HG02798 (cell line): ENCODE measurements at regions not wholly inside any gene's neighbourhood (a gene's known extent, or its start where the extent isn't known, plus 50 kb on each side); places are given as distances from the start of the nearest gene placed in this dataset.

ENCODE experiments used
- ATAC-seq: cut with Tn5 transposase; IDR thresholded peaks from one replicate; pipeline ENCODE4 v1.9.1; 2021; ENCODE audit warnings: mild to moderate bottlenecking; ENCODE audit not compliant: unreplicated experiment, poor library complexity

DNA sequence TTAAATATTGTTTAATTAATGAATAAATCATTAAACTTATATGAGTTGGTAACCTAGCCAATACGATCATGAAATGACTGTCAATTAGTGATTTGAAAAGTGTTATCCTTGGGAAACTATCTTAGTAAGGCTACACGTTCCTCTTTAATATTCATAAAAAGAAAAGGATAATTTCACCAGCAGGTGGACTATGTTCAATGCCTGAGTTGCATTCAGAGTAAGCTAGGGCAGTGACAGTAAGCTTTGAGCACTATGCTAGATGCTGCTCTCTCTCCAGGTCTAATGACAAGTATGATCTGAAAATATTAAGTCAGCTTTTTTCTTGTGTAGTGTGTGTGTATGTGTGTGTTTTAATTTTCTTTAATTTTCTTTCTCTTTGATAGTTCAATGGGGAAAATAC lies 486.3 kb upstream of the PCDH15 start:
- ATAC-seq = no peak

DNA sequence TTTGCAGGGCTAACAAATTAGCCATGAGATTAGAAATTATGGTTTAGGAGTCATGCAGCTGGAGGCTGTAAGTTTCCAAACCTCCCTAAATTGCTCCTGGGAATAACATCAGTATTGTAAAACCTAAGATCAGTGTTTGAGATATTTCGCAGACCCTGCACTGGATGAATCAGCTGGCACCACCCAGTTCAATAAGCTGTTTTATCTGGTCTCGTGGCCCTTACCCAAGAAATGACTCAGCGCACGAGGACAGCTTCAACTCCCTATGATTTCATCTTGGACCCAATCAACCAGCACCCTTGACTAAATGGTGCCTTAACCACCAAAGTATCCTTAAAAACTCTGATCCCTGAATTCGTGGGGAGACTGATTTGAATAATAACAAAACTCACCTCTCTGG lies 482.0 kb upstream of the PCDH15 start:
- ATAC-seq = no peak

DNA sequence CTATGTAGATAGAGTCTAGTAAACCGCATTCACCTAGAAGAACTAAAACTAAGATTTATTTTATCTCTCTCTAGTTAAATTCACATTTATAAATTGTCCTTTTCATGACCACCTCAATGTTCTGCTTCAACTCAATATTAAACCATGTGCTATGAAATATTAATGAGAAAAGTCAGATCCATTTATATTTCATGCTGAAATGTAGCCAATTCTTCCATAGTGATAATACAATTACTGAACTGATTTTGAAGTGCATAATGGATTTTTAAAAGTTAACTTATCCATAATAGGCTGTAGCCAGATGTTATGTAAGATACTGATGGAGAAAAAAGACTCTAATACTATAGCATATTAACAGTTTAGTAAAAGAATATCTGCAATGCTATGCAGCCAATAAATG lies 479.7 kb upstream of the PCDH15 start:
- no peak for ATAC-seq

DNA sequence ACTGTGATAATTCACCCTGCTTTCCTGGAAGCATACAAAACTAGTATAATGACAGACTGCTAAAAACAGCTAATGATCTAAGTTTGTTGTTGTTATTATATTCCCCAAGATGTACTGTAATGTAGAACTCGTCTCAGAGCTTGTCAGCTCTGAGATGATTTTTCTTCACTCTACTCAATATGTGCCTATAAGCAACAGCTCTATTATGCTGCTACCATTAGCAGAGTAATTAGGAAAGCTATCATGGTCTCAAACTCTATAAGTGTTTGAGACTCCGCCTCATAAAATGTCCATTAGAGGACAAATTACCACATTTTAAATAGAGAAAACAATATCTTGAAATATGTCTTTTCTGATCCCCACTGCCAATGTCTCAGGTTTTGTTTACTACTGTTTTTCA lies 476.5 kb upstream of the PCDH15 start:
- no peak for ATAC-seq

DNA sequence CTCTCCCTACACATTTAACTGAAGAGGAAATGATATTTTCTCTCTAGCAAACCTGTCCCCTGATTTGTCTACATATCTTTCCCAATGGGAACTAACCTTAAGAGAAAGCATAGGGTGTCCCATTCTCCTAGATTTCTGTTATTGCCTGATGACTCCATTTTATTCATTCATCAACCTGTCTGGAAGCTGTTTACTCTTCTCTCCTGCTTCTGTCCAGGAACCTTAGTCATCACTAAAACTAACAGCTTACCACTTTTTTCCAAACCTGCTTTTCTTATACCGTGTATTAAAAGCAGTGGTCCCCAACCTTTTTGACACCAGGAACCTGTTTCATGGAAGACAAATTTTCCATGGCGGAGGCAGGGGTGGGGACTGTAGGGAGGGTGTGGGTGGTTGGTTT lies 473.3 kb upstream of the PCDH15 start:
- ATAC-seq = no peak

DNA sequence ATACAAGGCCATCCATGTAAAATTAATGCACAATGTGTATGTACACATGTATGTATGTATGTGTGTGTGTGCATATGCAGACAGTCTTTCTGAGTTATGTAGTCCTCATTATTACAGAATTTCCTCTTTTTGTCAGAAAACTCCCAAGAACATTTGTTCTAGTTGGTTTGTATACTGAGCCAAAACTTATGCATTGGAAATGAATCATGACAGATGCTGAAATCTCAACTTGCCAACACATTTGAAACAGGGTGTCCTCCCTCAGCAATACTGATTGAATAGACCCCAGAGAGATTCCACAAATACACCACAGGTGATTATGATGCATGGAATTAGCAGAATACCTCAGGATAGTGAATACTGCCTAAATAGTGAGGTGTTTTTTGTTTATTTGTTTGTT lies 472.9 kb upstream of the PCDH15 start:
- ATAC-seq = no peak

DNA sequence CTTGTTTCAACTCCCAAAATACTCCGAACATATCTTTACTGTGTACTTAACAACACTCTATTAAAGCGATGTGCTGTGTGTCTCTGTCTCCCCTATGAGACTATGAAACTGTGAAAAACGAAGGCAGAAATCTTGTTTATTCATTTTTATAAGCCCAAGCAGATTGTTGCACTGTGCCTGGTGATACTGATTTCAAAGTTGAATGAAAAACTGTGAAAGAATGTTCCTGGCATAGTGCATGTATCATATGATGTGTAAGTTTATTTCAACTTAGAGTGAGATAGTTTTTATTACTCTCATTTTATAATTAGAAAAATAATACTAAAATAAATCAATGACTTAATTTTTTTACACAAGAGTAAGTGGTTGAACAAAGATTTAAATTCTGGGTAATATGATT lies 471.9 kb upstream of the PCDH15 start:
- no peak for ATAC-seq

DNA sequence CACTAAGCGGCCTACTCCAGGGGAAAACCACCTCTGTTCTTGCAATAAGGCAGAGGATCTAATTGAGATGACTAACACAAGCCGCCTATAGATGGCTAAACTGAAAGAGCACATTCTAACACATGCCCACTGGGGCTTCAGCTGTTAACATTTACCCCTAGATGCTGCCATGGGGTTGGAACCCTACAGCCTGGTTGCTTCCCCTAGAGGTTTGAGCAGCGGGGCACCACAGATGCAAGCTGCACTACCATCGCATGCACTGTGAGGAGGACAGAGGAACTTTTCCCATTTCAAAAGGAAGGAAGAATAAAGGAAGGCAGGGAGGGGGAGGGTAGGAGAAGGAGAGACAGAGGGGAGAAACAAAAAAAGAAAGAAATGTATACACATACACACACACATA lies 465.8 kb upstream of the PCDH15 start:
- ATAC-seq = no peak

DNA sequence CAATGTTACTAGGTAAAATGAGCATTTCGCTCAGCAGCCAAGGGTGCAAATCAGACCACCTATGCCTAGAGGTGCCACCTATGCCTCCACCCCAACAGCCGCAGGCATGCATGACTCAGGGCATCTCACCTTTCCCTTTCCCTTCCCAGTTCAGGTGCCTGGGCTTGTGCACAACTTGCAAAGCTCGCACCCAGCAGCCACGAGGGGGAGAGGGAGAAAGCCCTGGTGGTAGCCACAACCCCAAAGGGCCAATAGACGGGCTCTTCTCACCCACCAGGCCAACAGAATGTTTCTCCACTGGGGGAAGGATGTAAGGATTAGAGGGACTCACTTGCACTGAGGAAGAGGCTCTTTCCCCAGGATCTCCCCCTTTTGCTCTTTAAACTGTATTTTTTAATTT lies 462.3 kb upstream of the PCDH15 start:
- ATAC-seq = no peak

DNA sequence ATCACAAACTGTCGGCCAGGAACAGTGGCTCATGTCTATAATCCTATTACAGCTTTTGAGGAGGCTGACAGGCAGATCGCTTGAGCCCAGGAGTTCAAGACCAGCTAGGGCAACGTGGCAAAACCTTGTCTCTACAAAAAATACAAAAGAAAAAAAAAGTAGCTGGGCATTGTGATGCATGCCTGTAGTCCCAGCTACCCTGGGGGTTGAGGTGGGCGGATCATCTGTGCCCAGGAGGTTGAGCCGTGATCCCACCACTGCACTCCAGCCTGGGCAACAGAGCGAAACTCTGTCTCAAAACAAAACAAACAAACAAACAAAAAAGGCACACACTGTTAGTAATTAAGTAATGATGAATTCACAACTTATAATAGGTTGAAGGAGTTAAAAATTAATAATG lies 441.5 kb upstream of the PCDH15 start:
- ATAC-seq = no peak

DNA sequence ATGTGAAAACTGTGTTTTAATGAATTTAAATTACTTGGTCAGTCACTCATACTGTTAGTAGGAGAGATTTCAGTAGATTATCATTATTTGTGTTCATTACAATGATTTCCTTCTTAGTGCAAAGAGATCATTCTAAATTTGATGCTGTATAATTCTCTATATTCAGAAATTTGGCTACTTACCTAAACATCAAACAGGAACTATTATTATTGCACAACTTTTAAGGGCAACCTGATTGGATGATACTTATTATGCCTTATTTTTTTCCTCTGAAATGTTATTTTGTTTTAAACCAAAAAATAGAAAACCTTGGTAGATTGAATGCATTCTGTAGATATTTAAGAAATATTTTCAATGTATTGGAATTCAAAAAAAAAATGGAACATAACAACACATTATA lies 436.4 kb upstream of the PCDH15 start:
- no peak for ATAC-seq

DNA sequence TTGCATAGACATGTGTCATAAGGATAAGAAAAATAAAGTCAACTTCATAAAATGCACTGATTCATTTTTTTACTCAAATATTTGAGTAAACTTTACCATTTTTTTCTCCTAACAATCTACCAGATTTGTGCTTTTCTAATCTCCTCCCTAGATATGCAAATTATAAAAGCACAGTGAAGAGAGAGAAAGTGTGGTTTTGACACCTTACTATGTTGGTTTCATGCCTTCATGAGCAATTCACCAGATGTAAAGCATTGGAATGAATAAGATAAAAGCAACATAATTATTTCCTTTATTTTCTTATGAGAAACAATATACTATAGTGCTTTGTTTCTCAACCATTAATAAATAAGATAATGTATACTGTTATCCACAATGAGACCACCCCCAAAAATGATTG lies 432.5 kb upstream of the PCDH15 start:
- peak; percentile 99 for ATAC-seq

DNA sequence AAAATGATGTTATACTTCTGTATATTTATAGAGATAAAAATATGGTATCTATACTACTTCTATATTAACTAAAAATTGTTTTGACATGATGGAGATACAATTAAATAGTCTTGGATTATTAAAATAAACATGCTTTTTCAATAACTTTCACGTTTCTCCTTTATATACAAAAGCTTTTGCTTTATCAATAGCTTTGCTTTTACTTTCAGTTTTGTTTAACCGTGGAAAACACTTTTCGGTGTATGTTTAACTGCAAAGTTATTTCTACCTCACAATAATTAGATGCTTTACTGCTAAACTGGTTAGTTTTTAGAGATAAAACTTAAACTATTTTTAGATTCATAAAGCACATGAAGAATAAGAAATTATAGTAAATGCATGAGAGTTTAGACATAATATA lies 432.1 kb upstream of the PCDH15 start:
- ATAC-seq = peak; percentile 62

DNA sequence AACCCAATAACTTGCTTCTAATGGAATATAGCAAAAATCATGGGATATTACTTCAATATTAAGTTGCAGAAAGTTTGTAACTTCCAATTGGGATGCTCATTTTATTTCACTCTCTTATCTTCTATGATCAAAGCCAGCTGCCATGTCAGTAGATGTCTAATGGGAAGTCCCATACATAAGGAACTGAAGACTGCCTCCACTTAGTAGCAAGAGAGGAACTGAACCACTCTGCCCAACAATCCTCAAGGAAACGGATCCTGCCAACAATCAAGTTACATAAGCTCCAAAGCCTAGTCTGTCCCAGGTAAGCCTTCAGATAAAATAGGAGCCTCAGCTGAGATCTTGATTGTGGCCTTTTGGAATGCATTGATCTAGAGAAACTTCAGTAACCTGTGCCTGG lies 431.5 kb upstream of the PCDH15 start:
- peak; percentile 26 for ATAC-seq

DNA sequence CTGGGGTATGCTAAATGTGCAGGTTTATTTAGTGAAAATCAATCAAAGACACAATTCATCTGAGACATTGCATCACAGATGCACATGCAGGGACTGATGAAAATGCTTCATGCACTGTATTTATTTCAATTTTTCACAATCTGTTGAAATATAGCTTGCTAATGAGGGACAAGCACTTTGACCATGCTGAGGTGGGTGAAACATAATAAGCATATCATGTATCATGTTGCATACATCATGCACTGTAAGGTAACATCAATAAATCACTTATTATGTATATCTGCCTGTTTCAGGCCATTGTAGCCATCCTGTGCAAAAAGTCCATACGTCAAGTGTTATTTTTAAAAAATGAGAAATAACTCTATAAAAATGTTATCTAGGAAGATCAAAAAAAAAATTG lies 426.9 kb upstream of the PCDH15 start:
- ATAC-seq = no peak

DNA sequence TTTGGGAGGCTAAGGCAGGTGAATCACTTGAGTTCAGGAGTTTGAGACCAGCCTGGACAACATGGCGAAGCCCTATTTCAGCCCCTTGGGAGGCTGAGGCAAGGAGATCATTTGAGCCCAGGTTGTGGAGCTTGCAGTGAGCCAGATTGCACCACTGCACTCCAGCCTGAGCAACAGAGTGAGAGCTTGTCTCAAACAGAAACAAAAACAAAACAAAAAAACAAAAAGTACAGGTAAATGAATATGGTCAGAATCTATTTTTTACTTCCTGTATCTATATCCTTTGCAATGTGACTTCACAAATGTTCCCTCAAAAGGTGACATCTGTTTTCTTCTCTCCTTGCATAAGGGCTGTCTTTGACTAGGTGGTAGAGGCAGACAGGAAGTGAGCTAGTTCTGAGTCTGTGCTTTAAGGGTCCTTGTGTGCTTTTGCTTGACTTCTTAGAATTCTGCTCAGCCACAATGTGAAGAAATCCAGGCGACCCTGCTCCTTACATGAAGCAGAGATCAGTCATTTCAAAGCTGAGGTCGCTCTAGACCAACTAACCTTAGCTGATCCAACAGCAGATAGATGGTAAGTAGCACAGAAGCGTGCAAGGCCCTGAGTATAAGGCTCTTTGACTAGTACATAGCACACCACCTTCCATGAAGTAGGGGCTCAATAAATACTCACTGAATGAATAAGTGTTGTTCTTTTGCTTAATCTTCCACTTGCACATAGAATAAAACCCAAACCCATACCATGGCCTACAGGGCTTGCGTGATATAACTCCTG lies 423.2 kb upstream of the PCDH15 start:
- peak; percentile 65 for ATAC-seq

DNA sequence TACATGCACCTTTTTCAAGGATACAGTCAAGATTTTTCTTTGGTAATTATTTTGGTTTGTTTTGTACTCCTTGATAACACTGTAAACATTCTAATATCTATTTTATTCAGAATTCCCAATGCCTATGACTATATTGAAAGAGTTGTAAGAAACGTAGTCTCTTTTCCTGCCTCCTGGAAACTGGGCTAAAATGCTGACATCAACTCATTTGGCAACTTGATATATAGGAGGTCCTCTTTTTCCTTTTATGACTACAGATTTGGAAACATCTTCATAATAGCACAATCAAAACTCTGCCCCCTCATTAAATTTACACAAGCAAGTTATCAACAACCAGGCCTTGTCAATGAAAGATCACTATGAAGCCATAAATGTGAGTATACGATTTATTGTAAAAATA lies 422.3 kb upstream of the PCDH15 start:
- ATAC-seq = no peak

DNA sequence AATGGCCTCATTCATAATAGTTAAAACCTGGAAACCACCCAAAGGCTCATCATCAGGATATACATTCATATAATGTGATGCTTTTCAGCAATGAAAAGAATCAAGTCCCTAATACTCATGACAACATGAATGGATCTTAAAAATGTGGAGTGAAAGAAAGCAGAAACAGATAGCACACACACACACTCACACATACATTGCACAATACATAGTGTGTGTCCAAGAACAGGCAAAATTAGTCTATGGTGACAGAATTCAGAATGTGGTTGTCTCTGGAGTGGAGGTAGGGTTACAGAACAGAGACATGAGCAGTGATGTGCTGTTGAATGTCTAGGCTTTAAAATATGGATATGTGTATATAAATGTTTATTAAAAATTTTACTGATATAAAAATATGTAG lies 419.9 kb upstream of the PCDH15 start:
- no peak for ATAC-seq

DNA sequence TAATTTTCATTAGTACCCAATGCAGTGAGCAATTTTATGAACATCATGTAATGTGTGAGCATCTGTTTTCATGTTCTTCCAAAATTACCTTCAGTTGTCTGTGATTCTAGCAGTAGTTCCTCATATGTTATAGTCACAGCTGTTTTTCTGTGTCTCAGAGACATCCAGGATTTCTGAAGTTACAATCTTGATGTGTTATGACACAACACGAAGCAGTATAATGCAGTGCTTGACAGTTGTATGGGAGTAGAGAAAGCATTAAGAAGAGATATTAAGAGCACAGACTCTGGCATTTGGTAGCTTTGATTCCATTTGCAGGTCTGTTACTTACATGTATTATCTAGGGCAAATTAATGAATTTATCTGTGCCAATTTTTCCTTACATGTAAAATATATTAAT lies 414.7 kb upstream of the PCDH15 start:
- ATAC-seq = no peak

DNA sequence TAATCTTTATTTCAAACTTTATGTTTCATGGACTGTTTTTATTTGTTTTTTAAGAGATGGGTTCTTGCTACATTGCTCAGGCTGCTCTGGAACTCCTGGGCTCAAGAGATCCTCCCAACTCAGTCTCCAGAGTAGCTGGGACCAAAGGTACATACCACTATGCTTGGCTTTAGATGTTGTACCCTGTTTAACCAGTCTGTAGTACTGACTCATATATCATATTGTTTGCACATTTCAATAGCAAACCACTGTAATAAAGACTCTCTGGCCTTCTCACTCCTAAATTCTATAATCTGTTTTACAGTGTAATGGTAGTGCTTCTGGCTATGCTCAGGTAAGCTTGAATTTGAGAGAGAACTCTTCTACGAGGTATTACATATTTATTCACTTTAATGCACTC lies 413.6 kb upstream of the PCDH15 start:
- no peak for ATAC-seq

DNA sequence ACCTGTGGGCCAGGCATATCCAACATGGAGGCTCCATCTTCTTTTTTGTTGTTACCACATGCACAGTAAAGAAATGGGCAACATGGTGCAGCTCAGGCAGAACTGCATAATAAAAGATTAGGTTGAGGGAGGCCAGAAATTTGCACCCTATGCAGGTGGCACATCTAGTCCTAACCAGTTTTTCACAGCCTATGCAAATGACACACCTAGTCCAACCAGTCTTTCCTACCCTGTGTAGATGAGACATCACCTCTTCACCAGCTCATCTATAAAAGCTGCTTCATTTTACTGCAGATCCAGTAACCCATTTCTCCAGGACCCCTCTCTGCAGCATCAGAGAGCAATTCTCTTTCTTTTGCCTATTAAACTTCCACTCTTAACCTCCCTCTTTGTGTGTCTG lies 411.0 kb upstream of the PCDH15 start:
- no peak for ATAC-seq

DNA sequence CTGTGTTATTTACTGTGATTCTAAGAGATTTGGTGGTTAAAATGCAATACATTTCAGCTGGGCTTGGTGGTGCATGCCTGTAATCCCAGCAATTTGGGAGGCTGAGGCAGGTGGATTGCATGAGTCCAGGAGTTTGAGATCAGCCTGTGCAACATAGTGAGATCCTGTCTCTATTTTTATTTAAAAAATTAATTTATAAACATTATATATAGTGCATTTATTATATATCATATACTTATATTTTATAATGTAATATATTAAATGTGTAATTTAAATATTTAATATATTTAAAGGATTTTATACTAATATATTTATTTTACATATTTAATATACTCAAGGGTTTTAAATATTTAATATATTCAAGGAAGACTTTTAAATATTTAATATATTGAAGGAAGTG lies 402.8 kb upstream of the PCDH15 start:
- ATAC-seq = no peak

DNA sequence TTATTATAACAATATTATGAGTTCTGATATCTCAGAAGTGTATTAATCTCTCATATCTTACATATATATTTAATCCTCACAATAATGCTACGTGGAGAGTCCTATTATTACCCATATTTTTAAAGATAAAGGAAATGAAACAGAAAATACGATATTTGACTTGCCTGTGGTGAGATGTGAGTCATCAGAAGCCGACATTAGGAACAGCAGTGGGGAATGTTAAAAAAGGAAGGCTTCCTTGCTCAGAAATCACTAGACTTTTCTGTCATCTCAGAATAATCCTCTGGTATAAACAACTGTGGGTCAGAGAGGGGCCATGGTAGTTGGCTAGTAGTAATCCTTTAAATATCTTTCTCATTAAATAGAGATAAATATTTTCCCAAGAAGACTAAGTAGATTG lies 402.3 kb upstream of the PCDH15 start:
- ATAC-seq = no peak
